T-cell (primary cell): ENCODE measurements at regions not wholly inside any gene's neighbourhood (a gene's known extent, or its start where the extent isn't known, plus 50 kb on each side); places are given as distances from the start of the nearest gene placed in this dataset.

Source experiments
- ATAC-seq, 4 experiments: fragments of 200-7000 bp in 3 of 4; fragments of 150-1000 bp in 1 of 4; cut with Tn5 transposase; replicated peaks in 1 of 4; 1 replicate in 3 of 4; 2 replicates in 1 of 4; pipeline ENCODE4 v1.10.0; 2021; ENCODE audit warnings: moderate library complexity in 3 of 4, mild to moderate bottlenecking in 2 of 4, moderate number of reproducible peaks in 1 of 4
- CTCF ChIA-PET, 2 donors: fragments of 300-600 bp; sonication (Branson Sonifier 250); formaldehyde crosslinking; loops; one replicate each; lab custom pipeline; 2022; ENCODE audit warnings: antibody characterized with exemption in 2 of 2; lab: Charles Lee
- POLR2A ChIA-PET, 2 donors: fragments of 300-600 bp; sonication (Branson Sonifier 250); formaldehyde crosslinking; loops; one replicate each; lab custom pipeline; 2022; ENCODE audit warnings: antibody characterized with exemption in 2 of 2; lab: Charles Lee
- DNase-seq, 35 experiments: peaks; one replicate each; pipeline versions ENCODE4 v3.0.0 to v3.0.0-alpha.2; 2013 to 2023
- H3K27ac ChIP-seq: one replicate; pipeline ENCODE4 v1.5.1; 2013; ENCODE audit warnings: low read length
- H3K27me3 ChIP-seq, 2 experiments: replicated peaks in 1 of 2; 1 replicate in 1 of 2; 2 replicates in 1 of 2; pipeline versions ENCODE4 v1.6.1 to v1.7.0; 2013; ENCODE audit warnings: low read length in 1 of 2, mixed read lengths in 1 of 2; ENCODE audit not compliant: control insufficient read depth in 2 of 2, insufficient read depth in 2 of 2; ENCODE audit errors: extremely low read depth in 1 of 2
- H3K36me3 ChIP-seq, 2 donors: 1 replicate in 1 of 2; 2 replicates in 1 of 2; pipeline versions ENCODE4 v1.6.1 to v1.7.0; 2013; ENCODE audit warnings: low read length in 1 of 2; ENCODE audit not compliant: control insufficient read depth in 2 of 2, insufficient read depth in 1 of 2; ENCODE audit errors: extremely low read depth in 1 of 2
- H3K4me1 ChIP-seq, 2 experiments: 1 replicate in 1 of 2; 2 replicates in 1 of 2; pipeline versions ENCODE4 v1.6.1 to v1.7.0; 2013; ENCODE audit warnings: low read length in 2 of 2, mixed read lengths in 1 of 2; ENCODE audit not compliant: insufficient read depth in 2 of 2, control insufficient read depth in 1 of 2; ENCODE audit errors: extremely low read depth in 1 of 2
- H3K4me3 ChIP-seq, 2 donors: 1 replicate in 1 of 2; 2 replicates in 1 of 2; pipeline versions ENCODE4 v1.5.1 to v1.7.0; 2013; ENCODE audit warnings: mild to moderate bottlenecking in 2 of 2, low read length in 1 of 2, moderate library complexity in 1 of 2; ENCODE audit not compliant: control insufficient read depth in 1 of 2; ENCODE audit errors: extremely low read depth in 1 of 2
- H3K9me3 ChIP-seq: 2 replicates; pipeline ENCODE4 v1.7.0; 2013
- H3K27ac Mint-ChIP-seq, 2 donors: one replicate each; pipeline ENCODE4 v1.8.0; 2020 to 2021; ENCODE audit warnings: mild to moderate bottlenecking in 2 of 2, mixed read lengths in 2 of 2
- H3K27me3 Mint-ChIP-seq, 2 donors: one replicate each; pipeline ENCODE4 v1.8.0; 2021 to 2022; ENCODE audit warnings: mixed read lengths in 2 of 2
- H3K36me3 Mint-ChIP-seq: one replicate; pipeline ENCODE4 v1.8.0; 2021; ENCODE audit warnings: mixed read lengths
- H3K4me1 Mint-ChIP-seq, 3 donors: one replicate each; pipeline ENCODE4 v1.8.0; 2020 to 2022; ENCODE audit warnings: mixed read lengths in 3 of 3, mild to moderate bottlenecking in 1 of 3
- H3K4me3 Mint-ChIP-seq, 3 donors: one replicate each; pipeline ENCODE4 v1.8.0; 2020 to 2022; ENCODE audit warnings: mild to moderate bottlenecking in 3 of 3, mixed read lengths in 3 of 3, moderate library complexity in 3 of 3
- H3K9me3 Mint-ChIP-seq, 3 donors: one replicate each; pipeline ENCODE4 v1.8.0; 2020 to 2022; ENCODE audit warnings: mixed read lengths in 3 of 3
- WGBS: methylation state at CpG from one replicate; pipeline ENCODE4 v1.1.5; 2013; ENCODE audit warnings: missing lambda C conversion rate; ENCODE audit not compliant: insufficient coverage; 5-methylcytosine and 5-hydroxymethylcytosine counted together

- ChIA-PET POLR2A (no interaction called here), CTCF (no interaction called here)
- Mint-ChIP-seq H3K9me3 (peaks cover 0 to 4% (median 3%) of the 10 kb centered on the region in 3 donors), H3K27ac (no peak overlapping the region), H3K27me3 (peaks cover 7 to 9% of the 10 kb centered on the region in 2 donors), H3K36me3 (no peaks in the 10 kb centered on the region), H3K4me1 (no peaks in the 10 kb centered on the region), H3K4me3 (no peak overlapping the region)
- Histone ChIP-seq H3K4me3 (no peak overlapping the region), H3K36me3 (no peaks in the 10 kb centered on the region), H3K27ac (no peak overlapping the region), H3K9me3 (no peaks in the 10 kb centered on the region), H3K4me1 (no peaks in the 10 kb centered on the region), H3K27me3 (peaks cover 0 to 25% of the 10 kb centered on the region in 2 experiments)
- DNase-seq (no peak), ATAC-seq (no peak)
- no CpG with 5 or more reads among the region's 17 CpGs for WGBS
Observed at GRCh38 chr2:46814160-46814961, 101.2 kb downstream of the MCFD2 start.

- ChIA-PET CTCF (no interaction called here), POLR2A (no interaction called here)
- ATAC-seq (no peak), DNase-seq (no peak)
- no peaks in the 10 kb centered on the region for H3K4me1 Mint-ChIP-seq
- Histone ChIP-seq H3K27me3 (peaks cover 0 to 23% of the 10 kb centered on the region in 2 experiments), H3K9me3 (no peaks in the 10 kb centered on the region), H3K4me1 (no peaks in the 10 kb centered on the region), H3K27ac (no peak overlapping the region), H3K36me3 (no peaks in the 10 kb centered on the region), H3K4me3 (no peak overlapping the region)
- H3K27ac Mint-ChIP-seq: no peak overlapping the region
- WGBS: 82% methylated on average over 4 of the region's 4 CpGs
- peaks cover 7 to 14% of the 10 kb centered on the region in 2 donors for H3K27me3 Mint-ChIP-seq
- H3K4me3 Mint-ChIP-seq: no peak overlapping the region
- peaks cover 0 to 10% (median 8%) of the 10 kb centered on the region in 3 donors for H3K9me3 Mint-ChIP-seq
- no peaks in the 10 kb centered on the region for H3K36me3 Mint-ChIP-seq
Observed at GRCh38 chr2:46813680-46814079, 101.9 kb downstream of the MCFD2 start.

- 91% methylated on average over 6 of the region's 6 CpGs for WGBS
- ChIA-PET POLR2A (no interaction called here), CTCF (no interaction called here)
- H3K4me1 ChIP-seq: no peaks in the 10 kb centered on the region
- peaks cover 0 to 12% (median 10%) of the 10 kb centered on the region in 3 donors for H3K9me3 Mint-ChIP-seq
- no peaks in the 10 kb centered on the region for H3K9me3 ChIP-seq
- no peaks in the 10 kb centered on the region for H3K4me1 Mint-ChIP-seq
- H3K36me3 ChIP-seq: no peaks in the 10 kb centered on the region
- H3K27ac ChIP-seq: no peak overlapping the region
- DNase-seq: no peak
- no peak overlapping the region for H3K4me3 Mint-ChIP-seq
- H3K27me3 ChIP-seq: peaks cover 0 to 16% of the 10 kb centered on the region in 2 experiments
- peaks cover 7 to 16% of the 10 kb centered on the region in 2 donors for H3K27me3 Mint-ChIP-seq
- H3K4me3 ChIP-seq: no peak overlapping the region
- ATAC-seq: no peak
- H3K36me3 Mint-ChIP-seq: no peaks in the 10 kb centered on the region
- no peak overlapping the region for H3K27ac Mint-ChIP-seq
Observed at GRCh38 chr2:46813020-46813415, 102.6 kb downstream of the MCFD2 start.
